K562 (cell line): ENCODE measurements at regions not wholly inside any gene's neighbourhood (a gene's known extent, or its start where the extent isn't known, plus 50 kb on each side); places are given as distances from the start of the nearest gene placed in this dataset.

Experiments
- BMI1 ChIP-seq: fragments of 150-350 bp; IDR thresholded peaks from 2 replicates; pipeline ENCODE4 v1.6.1; 2014; ENCODE audit warnings: low read length
- KLF6 ChIP-seq: fragments of 250-450 bp; sonication (Bioruptor Pico); IDR thresholded peaks from 2 replicates; pipeline ENCODE4 v1.4.0; 2020; ENCODE audit warnings: mild to moderate bottlenecking, moderate library complexity, borderline replicate concordance
- PRMT5 ChIP-seq: sonication (generic); formaldehyde crosslinking; IDR thresholded peaks from 2 replicates; pipeline ENCODE4 v1.5.0; 2020; ENCODE audit warnings: missing genetic modification reagents
- REST ChIP-seq, 2 experiments: fragments of 450-650 bp; formaldehyde crosslinking in 1 of 2; IDR thresholded peaks; 2 replicates each; pipeline versions ENCODE4 v1.4.0 to v1.6.1; 2014 to 2020; ENCODE audit warnings: mild to moderate bottlenecking in 2 of 2, borderline replicate concordance in 1 of 2, low read depth in 1 of 2
- ZNF175 ChIP-seq: fragments of 200-800 bp; sonication (Bioruptor generic); IDR thresholded peaks from 2 replicates; pipeline ENCODE4 v1.6.1; 2016; ENCODE audit warnings: low read depth, mild to moderate bottlenecking, missing genetic modification characterization, missing compliant biosample characterization

DNA sequence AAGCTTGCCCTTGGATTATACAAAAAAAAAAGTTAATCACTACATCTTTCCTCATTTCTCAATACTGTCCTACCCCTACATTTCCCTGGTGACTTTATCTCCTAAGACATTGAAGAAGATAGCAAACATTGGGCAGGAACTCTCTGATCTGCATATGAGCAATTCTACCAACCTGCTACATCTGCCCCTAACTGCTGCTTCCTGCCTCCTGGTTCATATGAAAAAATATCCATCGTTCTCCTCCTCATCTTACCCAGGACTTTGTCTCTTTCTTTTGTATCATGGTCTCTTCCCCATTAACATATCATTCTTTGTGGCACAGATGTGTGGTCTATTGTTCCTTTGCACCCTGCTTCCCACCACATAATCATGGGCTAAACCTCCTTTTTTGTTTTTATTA lies 139.7 kb upstream of the PCGF5 start (continued):
- TF ChIP-seq REST (IDR thresholded peaks at IDR 0.05; ENCODE audit: borderline replicate concordance) = no peak
- no peak for TF ChIP-seq REST (CRISPR knock-in tag; IDR thresholded peaks at IDR 0.05; ENCODE audit: low read depth)
- TF ChIP-seq BMI1 = no peak
- TF ChIP-seq PRMT5 (CRISPR knock-in tag) = no peak
- TF ChIP-seq ZNF175 (CRISPR knock-in tag) = no peak
- TF ChIP-seq KLF6 = no peak
